ENCODE measurements at regions not wholly inside any gene's neighbourhood (a gene's known extent, or its start where the extent isn't known, plus 50 kb on each side); places are given as distances from the start of the nearest gene placed in this dataset.

GRCh38 chr14:98203421-98203820, 1068.6 kb downstream of the BCL11B start:
- TF ChIP-seq CTCF (conservative IDR thresholded peaks at IDR 0.05 in 1 of 2, IDR thresholded peaks at IDR 0.05 in 1 of 2; ENCODE audit: extremely low read depth in 1 of 2, insufficient read depth in 1 of 2, low read depth in 1 of 2, low read length in 2 of 2) (no peak), EZH2 (IDR thresholded peaks at IDR 0.05; ENCODE audit: borderline replicate concordance, low read length) (no peak)

All from mammary epithelial cell (primary cell).